ENCODE measurements at regions not wholly inside any gene's neighbourhood (a gene's known extent, or its start where the extent isn't known, plus 50 kb on each side); places are given as distances from the start of the nearest gene placed in this dataset.

DNA sequence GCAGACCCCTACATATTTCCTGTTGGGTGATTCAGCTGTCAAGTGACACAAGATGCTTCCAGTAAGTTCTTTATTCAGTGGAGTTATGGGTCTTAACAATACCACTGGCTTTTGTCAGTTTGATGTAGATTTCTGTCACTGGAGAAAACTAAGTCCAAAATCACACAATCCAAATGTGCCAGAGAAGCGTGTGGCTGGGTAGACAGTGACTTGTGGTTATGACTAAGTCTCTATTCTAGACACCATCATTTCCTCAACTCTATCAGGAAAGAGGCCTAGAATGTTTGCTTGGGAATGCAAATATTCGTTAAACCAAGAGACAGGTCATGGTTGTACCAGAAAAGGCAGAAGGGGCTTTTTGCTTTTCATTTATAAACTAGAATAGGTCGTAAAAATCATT, 54.4 kb upstream of the HS3ST1 start:
- TF ChIP-seq, protein P1, sequence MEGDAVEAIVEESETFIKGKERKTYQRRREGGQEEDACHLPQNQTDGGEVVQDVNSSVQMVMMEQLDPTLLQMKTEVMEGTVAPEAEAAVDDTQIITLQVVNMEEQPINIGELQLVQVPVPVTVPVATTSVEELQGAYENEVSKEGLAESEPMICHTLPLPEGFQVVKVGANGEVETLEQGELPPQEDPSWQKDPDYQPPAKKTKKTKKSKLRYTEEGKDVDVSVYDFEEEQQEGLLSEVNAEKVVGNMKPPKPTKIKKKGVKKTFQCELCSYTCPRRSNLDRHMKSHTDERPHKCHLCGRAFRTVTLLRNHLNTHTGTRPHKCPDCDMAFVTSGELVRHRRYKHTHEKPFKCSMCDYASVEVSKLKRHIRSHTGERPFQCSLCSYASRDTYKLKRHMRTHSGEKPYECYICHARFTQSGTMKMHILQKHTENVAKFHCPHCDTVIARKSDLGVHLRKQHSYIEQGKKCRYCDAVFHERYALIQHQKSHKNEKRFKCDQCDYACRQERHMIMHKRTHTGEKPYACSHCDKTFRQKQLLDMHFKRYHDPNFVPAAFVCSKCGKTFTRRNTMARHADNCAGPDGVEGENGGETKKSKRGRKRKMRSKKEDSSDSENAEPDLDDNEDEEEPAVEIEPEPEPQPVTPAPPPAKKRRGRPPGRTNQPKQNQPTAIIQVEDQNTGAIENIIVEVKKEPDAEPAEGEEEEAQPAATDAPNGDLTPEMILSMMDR (IDR thresholded peaks at IDR 0.05; ENCODE audit: low read depth, low read length): no peak
- no peak overlapping the region for H3K4me3 ChIP-seq (ENCODE audit: low read depth, low read length)

DNA sequence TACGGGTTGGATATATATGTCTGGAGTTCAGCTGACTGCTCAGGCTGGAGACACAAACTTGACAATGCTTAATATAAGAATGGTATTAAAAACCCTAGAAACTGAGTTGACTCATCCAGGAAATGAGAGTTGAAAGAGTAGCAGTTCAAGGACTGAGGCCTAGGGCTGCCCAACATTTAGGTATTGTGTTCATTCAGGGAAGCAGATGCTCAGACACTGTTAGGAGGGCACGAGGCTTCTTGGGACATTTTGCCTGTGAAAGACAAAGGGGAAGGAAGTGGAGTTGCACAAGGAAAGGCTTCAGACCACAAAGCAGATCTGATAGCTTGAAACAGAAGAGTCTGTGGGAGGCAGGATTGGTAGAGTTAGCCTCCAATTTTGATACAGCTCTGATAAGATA, 52.0 kb upstream of the HS3ST1 start:
- TF ChIP-seq, protein P1 (IDR thresholded peaks at IDR 0.05; ENCODE audit: low read depth, low read length): no peak
- H3K4me3 ChIP-seq (ENCODE audit: low read depth, low read length): no peak overlapping the region
